Midbrain (tissue), 1 donor: ENCODE measurements at regions not wholly inside any gene's neighbourhood (a gene's known extent, or its start where the extent isn't known, plus 50 kb on each side); places are given as distances from the start of the nearest gene placed in this dataset.
"Not testable (repeated sequence)": the region's sequence is repeated elsewhere in the genome, so short reads cannot be mapped to it uniquely, and the experiment has no call there.

Experiments used
- DNase-seq: peaks from one replicate; lab custom pipeline; 2025; lab: John Stamatoyannopoulos, UW

DNA sequence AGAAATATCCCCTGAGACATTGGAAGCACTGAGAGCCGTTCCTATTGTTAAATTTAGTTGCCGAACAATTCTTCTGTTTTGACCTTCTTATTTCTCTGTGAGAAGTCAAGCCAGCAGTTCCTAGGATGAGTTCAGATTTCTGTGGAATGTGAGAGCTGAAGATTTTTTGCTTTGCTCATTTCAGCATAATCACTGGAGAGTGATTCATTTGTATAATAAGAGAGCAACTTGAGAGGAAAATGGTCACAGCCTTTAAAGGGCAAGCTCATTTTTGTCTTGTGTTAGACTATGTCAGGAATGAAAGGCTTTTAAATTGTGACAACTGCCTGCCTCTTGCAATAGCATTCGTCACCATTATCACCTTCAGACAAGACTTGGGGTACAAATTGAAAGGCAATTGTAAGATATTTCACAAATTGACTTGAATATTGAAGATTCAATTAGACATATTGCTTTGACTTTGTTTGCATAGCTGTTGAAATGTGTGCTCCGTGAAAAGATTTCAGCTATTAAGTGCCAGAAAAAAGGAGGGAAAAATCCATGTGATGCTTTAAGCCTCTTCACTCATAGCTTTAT is 900.0 kb upstream of the GOT2 start:
- DNase-seq, result no peak

DNA sequence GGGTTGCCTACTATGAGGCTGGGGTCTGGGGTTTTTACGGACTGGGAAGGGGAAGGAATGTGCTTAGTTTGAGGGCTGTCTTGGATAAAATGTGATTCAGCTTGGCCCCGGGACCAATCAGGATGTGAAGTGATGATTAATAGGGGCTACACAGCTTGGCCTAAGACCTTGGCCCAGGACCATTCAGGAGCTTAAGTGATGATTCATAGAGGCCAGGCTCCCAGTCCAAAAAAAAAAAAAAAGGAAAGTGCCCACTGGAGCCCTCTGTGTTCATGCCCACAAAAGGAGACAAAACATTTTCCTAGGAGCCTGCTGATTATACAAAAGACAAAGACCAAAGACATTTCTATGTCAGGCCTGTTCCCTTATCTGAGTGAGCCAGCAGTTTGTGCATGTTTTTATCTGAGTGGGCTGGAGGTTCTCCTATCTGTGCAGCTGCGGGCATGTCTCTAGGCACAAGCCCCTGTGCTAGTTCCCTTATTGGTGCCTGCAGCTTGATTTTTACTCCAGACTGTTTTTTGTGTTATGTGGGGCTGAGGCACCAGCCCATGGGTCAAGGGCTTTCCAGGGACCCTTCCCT is 898.2 kb upstream of the GOT2 start:
- DNase-seq, result no peak

DNA sequence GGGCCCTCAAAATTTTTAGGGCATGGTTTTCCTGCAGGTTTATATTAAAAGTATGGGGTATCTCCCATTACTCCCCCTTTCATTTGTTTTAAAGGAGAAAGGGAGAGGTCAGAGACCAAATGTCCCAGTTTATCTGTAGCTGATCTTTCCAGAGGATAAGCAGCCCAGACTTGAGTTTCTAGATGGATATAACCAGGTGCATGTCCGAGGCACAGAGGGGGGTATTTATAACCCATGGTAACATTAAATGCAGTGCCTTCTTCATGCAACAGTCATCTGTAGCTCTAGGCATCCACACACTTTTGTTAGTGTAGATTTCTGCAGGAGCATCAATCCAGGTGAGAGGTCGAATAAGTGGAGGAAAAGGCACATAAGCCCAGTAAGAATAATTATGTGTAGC is 890.3 kb upstream of the GOT2 start:
- DNase-seq, result not testable (repeated sequence)

DNA sequence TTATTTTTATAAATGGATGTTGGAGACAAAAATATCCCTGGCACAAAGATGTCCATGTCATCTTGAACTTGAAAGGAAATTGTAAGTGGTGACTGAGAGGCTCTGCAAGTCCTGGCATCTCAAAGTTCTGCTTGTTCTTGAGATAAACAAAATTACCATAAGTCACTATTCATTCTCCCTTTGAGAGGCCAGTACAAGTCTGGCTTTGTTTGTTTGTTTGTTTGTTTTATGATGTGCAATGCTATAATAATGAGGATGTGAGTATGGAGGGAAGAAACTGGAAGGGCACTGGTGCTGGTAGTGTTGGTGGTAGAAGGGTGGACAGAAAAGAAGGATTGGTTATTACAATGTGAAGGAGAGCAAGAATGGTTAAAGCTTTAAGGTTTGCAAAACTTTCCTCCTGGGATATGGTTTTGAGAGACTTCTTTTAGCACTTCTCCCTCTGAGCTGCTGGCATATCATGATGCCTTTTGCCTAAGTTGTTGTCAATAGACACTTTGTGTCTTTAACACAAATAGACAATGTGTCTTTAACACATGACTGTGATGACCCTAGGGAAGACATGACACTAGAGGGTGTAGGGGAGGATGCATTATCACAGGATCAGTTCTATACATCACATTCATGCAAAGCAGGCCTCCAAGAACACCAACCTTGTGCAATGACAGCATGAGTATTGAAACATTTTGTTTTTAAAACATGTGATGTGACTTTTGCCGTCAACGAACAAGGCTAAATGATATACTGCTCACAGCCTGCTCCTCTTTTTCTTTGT is 880.5 kb upstream of the GOT2 start:
- DNase-seq, result no peak

DNA sequence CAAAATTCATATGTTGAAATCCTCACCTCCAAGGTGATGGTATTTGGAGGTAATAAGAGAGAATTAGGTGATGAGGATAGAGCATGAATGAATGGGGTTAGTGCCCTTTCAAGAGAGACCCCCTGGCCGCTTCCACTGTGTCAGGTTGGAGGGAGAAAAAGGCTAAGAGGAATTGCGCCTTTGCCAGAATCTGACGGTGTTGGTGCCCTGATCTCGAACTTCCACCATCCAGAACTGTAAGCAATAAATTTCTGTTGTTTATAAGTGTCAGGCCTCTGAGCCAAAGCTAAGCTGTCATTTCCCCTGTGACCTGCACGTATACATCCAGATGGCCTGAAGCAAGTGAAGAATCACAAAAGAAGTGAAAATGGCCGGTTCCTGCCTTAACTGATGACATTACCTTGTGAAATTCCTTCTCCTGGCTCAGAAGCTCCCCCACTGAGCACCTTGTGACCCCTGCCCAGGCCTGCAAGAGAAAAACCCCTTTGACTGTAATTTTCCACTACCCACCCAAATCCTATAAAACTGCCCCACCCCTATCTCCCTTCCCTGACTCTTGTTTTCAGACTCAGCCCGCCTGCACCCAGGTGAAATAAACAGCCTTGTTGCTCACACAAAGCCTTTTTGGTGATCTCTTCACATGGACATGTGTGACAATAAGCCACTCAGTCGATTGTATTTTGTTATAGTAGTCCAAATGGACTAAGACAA is 878.9 kb upstream of the GOT2 start:
- not testable (repeated sequence) for DNase-seq

DNA sequence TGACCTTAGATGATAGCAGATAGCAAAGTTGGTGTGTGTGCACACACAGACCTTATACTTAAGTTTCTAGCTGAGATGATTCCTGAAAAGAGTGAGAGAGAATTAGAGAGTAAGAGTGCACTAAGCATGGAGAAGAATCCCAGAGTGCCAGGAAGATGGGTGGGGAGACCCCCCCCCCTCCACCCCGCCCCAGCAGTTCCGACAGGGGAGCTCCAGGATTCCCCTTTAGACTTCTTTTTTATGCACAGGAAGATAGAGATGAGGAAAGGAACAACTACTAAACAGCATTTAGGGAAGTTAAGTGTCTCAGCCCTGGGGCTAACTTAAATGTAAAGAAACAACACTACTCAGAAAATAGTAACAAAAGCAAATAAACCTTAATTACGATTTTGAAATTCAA is 878.0 kb upstream of the GOT2 start:
- no peak for DNase-seq

DNA sequence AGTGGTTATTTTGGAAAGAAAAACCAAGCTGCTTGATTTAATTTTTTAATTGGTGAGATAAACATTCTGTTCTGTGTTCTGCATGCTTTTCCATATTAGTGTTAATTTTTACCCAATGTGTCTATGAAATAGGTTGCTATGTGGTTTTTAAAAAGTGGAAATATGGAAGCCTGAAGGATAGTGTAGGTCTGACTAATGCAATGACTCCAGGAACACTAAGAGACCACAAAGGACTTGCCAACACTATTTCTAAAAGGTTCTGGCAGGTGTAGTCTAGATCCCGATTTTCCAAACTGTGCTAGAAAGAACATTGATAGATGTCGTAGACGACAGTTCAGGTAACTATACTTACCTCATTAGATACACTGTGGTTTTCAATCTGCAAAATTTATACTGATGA is 877.4 kb upstream of the GOT2 start:
- DNase-seq, result no peak

DNA sequence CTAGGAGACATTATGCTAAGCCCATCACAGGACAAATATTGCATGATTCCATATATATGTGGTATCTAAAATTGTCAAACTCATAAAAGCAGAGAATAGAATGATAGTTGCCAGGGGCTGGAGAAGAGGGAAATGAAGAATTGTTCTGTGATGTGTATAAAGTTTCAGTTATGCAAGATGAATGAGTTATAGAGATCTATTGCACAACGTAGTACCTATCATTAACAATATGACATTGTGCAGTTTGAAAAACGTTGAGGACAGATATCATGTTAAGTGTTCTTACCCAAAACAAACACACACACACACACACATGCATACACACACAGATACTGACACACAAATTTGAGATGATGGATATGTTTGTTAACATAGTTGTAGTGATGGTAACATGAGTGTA is 871.6 kb upstream of the GOT2 start:
- DNase-seq, result no peak

DNA sequence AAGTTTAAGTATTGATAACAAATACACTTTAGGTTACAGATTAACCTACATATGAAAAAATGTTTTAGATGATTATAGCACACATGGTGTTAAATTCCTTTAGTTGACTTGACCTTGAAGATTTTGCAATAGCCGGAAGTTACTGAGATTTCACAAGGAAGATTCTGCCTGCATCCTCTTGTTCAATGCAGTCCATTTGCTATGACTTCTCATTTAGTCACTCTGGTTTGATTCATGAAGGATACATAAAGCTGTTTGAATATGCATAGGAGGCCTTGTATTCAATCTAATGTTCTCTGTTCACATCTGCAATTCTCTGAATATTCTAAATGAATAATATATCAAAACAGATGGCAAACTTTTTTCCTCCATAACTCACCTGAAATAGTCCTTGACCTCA is 870.2 kb upstream of the GOT2 start:
- no peak for DNase-seq

DNA sequence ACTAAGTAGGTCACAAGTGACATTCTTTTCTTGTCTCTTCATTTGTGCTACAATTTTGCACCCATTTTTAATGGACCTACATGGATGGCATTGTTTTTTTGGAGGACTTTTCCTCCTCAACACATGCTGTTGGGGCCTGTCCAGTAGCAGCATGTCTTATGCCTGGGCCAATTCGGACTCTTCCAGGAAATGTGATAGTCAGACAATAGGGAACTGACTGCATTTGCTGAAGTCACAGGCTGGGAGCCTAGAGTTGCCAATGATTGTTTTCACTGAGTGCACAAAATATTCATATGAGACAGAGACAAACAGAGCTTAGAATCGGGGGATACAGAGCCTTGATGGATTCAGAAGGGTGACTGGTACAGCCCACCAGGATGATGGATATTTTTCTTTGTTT is 867.3 kb upstream of the GOT2 start:
- peak; percentile 71 for DNase-seq

DNA sequence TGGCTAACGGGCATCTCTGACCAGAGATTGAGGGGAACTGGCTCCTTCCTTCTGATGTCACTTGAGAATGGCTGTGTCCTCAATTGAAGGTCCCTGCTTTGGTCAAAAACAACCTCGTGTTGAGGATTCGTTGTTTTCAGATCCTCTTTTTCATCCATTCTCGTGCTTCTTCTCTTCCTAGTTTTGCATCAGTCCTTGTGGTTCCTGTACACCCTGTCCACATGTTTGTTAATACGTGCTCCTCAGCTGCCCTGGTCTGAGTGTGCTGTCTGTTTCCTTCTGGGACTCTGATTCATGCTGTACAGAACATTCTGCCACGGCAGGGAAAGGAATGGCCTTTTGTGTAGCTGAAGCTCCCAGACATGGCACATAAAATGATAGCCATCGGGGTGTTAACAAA is 863.2 kb upstream of the GOT2 start:
- DNase-seq, result no peak

DNA sequence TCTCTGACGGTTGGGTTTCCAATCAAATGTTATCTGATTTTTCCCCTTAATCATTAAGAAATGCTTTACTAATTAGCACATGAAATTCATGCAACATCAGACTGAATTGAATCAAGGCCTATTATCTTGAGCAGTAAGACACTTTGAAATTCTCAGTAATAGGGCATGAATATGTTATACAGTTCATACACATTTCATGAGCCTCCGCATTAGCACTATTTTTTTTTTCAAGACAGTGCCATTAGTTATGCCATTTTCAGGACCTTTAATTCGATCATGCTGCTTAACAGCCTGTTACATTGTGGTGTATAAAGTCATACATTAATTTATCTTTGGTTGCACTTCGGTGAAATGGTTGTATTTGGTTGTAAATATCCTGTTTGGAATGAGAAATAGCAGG is 862.6 kb upstream of the GOT2 start:
- DNase-seq, result no peak

DNA sequence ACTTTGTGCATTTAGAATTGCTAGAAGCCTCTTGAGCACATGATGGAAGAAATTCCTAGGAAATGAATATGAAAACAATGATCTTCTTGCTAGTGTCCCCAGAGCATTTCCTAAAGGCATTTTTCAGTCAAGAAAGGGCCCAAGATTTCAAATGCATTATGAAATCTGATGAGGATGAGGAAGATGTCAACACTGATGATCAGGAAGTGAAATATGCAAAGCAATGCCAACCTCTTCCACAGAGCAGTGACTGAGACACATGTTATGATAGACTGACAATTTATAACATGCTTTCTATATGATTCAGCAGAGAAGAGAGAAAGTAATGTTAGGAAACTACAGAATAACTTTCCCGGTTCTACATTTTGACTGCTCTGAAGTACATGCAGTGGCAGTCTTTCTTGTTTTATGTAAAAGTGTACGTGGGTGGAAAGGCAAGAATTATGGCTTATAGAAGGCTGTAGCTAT is 859.1 kb upstream of the GOT2 start:
- DNase-seq, result no peak

DNA sequence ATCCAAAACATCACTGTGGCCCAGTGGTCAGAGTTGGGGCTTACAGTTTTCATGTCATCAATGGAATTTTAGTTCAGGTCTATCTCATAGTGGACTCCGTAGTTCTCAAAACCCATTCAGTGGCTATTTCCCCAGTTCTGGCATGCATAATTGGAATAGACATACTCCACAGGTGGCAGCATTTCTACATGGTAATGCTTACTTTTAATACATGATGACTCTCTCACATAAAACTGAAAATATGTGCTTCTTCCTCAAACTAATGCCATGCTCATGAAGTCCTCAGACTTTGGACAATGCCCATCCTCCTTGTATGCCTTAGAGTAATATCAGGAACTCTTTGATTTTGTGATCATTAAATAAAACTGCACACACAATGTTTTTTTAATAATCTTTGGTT is 857.4 kb upstream of the GOT2 start:
- no peak for DNase-seq

DNA sequence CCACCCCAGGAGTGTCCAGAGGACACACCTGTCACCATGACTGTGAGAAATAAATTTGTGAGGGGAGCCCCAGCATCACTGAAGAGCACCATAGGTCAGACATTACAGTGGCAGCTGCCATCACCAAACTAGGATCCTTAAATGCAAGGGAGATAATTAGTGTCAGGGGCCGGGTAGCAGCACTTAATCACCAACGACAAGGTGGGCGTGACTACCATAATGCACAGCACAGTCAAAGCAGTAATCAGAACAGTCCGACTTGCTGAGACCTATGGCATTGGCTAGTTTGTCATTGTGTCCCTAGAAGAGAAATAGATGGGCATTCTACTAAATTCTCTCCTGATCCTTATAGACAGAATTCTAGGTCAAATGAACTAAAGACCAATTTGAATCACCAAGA is 856.7 kb upstream of the GOT2 start:
- no peak for DNase-seq

DNA sequence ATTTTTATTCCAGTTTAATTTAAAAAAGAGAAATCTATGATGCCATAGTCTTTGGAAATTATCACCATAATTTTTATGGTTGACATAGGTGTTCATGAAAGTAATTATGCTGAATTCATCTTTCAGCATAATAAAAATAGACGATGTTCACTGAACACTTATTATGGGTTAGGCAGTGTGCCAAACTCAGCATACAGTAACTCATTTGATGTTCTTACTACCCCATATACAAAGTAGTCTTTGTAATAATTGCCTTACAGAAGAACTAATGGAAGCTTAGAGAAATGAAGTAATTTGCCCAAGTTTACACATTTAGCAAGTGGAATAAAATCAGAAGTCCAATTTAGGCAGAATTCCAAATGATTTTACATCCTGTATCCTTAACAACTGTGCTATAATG is 852.2 kb upstream of the GOT2 start:
- DNase-seq, result no peak

DNA sequence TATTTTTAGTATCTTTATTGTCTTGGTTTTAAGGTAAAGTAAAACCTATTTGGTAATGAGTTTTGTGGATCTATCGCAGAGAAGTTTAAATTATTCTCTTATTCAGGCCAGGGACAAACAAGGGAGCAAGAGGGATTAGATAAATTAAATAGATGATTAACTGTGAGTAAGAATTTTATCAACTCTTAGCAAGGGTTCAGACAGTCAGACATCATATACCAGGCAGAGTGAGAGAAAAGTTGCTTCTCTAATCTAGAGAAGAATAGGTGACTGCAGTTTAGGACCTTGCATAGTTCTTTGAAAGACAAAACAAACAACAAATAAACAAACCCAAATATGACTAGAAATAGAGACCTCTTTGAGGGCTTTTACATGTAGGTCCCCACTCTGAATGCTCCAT is 840.2 kb upstream of the GOT2 start:
- DNase-seq, result no peak

DNA sequence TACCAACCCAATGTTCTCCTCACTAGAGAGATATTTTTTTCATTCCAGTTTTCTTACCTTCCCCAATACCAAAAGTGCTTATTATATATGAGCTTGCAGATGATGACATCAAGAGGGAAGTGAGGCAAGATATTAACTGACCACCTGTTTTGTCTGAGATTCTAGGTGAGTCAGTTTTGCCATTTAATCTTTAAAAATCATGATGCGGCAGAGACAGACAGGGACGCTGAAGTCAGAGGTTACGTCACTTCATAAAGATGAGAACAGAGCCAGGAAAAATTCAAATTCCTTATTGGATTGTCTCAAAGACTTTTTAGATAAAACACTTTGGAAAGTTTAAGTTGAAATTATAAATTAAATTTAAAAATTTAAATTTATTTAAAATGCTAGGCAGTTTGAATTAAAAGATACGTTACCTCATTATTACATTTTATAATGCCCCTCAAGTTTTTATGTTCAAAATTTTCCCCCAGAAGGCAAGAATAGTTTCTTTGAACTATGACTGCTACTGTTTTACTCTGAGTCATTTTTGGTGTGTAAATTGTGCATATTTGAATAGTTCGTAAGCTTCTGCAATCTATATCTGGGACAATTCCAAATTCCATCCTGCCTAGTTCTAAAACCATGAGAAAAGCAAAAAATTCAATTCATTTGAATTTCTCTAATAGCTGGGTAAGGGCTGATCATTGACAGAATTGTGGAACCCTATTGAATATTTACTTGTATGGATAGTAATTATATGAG is 839.6 kb upstream of the GOT2 start:
- no peak for DNase-seq

DNA sequence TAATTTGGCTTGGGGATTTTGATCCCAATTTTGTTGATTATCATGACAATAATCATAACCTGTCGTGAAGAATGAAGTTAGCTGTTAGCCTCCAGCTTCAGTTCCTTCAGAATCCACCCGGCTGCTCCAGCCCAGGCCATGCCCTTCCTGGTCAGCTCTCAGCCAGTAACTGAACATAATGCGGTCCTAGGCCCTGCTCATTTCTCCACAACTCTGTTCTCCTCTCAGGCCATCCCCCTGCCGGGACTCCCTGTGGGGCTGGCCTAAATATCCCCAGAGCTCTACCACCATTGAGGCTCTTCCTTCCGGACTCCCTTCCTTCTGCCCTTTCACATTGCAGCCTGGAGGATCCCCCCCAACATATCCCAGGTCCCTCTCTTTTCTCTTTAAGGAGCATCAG is 833.4 kb upstream of the GOT2 start:
- no peak for DNase-seq

DNA sequence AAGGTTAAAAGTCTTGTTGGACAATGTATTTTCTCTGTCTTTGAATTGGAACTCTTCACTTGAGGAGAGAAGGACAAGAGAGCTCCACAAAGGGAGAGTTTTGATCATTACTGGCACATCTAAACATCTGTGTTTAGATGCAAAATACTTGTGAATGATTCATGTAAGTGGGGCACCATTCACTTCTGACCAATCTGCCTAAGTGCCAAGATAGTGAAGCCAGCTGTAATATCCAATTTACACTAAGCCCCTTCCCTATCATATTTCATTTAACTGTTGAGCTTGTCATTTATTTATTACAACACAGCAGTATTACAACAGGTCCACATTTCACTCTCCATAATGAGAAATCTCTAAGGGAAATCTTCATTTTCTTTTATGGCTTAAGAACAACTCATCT is 832.3 kb upstream of the GOT2 start:
- no peak for DNase-seq

DNA sequence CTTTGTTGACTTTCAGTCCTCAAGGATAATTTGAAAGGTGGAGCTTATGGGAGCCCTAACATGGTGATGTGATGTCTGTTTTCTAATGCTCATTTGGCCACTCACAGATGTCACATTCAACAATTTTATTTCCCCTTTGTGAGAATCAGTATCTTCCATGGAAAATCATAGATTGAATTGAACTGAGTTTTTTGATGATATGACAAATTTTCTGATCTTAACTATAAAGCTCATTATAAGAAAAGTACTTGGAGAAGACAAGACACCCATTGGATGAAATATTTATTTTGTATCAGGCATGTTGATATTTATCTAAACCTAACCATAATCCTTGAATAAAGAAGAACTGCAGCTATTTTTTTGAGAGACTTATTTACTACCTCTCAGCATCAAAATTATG is 824.6 kb upstream of the GOT2 start:
- no peak for DNase-seq

DNA sequence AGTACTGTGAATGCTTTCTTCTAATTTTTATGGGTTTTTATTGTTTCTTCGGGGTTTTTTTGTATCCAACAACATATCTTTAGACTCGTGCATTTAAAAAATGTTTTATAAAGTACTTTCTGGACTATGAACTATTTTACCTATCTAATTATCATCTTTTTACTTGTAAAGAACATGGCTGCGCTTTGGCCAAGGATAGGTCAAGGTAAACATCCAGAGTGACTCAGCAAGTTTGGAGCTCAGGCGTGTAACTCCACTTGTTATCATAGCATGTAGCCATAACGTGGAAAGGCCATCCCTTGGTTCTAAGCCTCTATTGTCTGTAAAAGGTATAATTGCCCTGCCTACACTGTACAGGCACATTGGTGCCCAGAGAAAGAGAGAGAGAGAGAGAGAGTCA is 818.0 kb upstream of the GOT2 start:
- DNase-seq, result no peak
